ENCODE measurements at regions not wholly inside any gene's neighbourhood (a gene's known extent, or its start where the extent isn't known, plus 50 kb on each side); places are given as distances from the start of the nearest gene placed in this dataset.
A peak's percentile ranks its signal among the peaks of the same experiment; 100 is the strongest.
"Not testable (repeated sequence)": the region's sequence is repeated elsewhere in the genome, so short reads cannot be mapped to it uniquely, and the experiment has no call there.

GRCh38 chr12:88884600-88884999 is 304.3 kb upstream of the KITLG start:
- no peak for ATAC-seq
- Mint-ChIP-seq H3K4me3 (no peak overlapping the region), H3K9me3 (peaks cover 5% of the 10 kb centered on the region), H3K4me1 (no peaks in the 10 kb centered on the region), H3K36me3 (no peaks in the 10 kb centered on the region), H3K27ac (no peak overlapping the region)
- DNase-seq (ENCODE audit: low spot score in 2 of 2), result no peak

- DNase-seq (ENCODE audit: low spot score in 2 of 2), result no peak
- Mint-ChIP-seq H3K36me3 (no peaks in the 10 kb centered on the region), H3K27ac (no peak overlapping the region), H3K4me1 (no peaks in the 10 kb centered on the region), H3K9me3 (peaks cover 5% of the 10 kb centered on the region), H3K4me3 (no peak overlapping the region)
- no peak for ATAC-seq
Measured at GRCh38 chr12:88882662-88883061, 302.4 kb upstream of the KITLG start.

GRCh38 chr12:88880051-88880450 is 299.8 kb upstream of the KITLG start:
- Mint-ChIP-seq H3K36me3 (no peaks in the 10 kb centered on the region), H3K4me3 (no peak overlapping the region), H3K27ac (no peak overlapping the region), H3K9me3 (peaks cover 5% of the 10 kb centered on the region), H3K4me1 (no peaks in the 10 kb centered on the region)
- DNase-seq (ENCODE audit: low spot score in 2 of 2), result no peak
- no peak for ATAC-seq

GRCh38 chr12:88878295-88878694 is 298.0 kb upstream of the KITLG start:
- ATAC-seq (no peak), DNase-seq (ENCODE audit: low spot score in 2 of 2) (no peak)
- Mint-ChIP-seq H3K4me1 (no peaks in the 10 kb centered on the region), H3K9me3 (peaks cover 5% of the 10 kb centered on the region), H3K27ac (no peak overlapping the region), H3K4me3 (no peak overlapping the region), H3K36me3 (no peaks in the 10 kb centered on the region)

- no peak overlapping the region for H3K27ac Mint-ChIP-seq
- no peak for ATAC-seq
- no peak for DNase-seq (ENCODE audit: low spot score in 2 of 2)
- no peak overlapping the region for H3K4me3 Mint-ChIP-seq
- peaks cover 2% of the 10 kb centered on the region for H3K9me3 Mint-ChIP-seq
- H3K36me3 Mint-ChIP-seq, result no peaks in the 10 kb centered on the region
- H3K4me1 Mint-ChIP-seq, result no peaks in the 10 kb centered on the region
Measured at GRCh38 chr12:88876857-88877256, 296.6 kb upstream of the KITLG start.

- no peaks in the 10 kb centered on the region for H3K4me1 Mint-ChIP-seq
- H3K9me3 Mint-ChIP-seq, result peaks cover 2% of the 10 kb centered on the region
- H3K27ac Mint-ChIP-seq, result no peak overlapping the region
- no peaks in the 10 kb centered on the region for H3K36me3 Mint-ChIP-seq
- H3K4me3 Mint-ChIP-seq, result no peak overlapping the region
- ATAC-seq, result no peak
- DNase-seq (ENCODE audit: low spot score in 2 of 2), result no peak
Measured at GRCh38 chr12:88870000-88870737, 289.9 kb upstream of the KITLG start.

- Mint-ChIP-seq H3K27ac (no peak overlapping the region), H3K4me1 (no peaks in the 10 kb centered on the region), H3K36me3 (no peaks in the 10 kb centered on the region), H3K9me3 (peaks cover 2% of the 10 kb centered on the region), H3K4me3 (no peak overlapping the region)
- no peak for DNase-seq (ENCODE audit: low spot score in 2 of 2)
- ATAC-seq, result no peak
Measured at GRCh38 chr12:88868050-88868449, 287.8 kb upstream of the KITLG start.

- DNase-seq (ENCODE audit: low spot score in 2 of 2) (no peak), ATAC-seq (no peak)
- Mint-ChIP-seq H3K4me1 (no peaks in the 10 kb centered on the region), H3K27ac (no peak overlapping the region), H3K36me3 (no peaks in the 10 kb centered on the region), H3K9me3 (peaks cover 2% of the 10 kb centered on the region), H3K4me3 (no peak overlapping the region)
Measured at GRCh38 chr12:88867510-88867909, 287.2 kb upstream of the KITLG start.

- Mint-ChIP-seq H3K4me1 (no peaks in the 10 kb centered on the region), H3K27ac (no peak overlapping the region), H3K9me3 (peaks cover 2% of the 10 kb centered on the region), H3K36me3 (no peaks in the 10 kb centered on the region), H3K4me3 (no peak overlapping the region)
- DNase-seq (ENCODE audit: low spot score in 2 of 2) (no peak), ATAC-seq (no peak)
Measured at GRCh38 chr12:88866881-88867280, 286.6 kb upstream of the KITLG start.

- ATAC-seq (no peak), DNase-seq (ENCODE audit: low spot score in 2 of 2) (no peak)
- no peaks in the 10 kb centered on the region for H3K36me3 Mint-ChIP-seq
- no peak overlapping the region for H3K4me3 Mint-ChIP-seq
- H3K4me1 Mint-ChIP-seq, result no peaks in the 10 kb centered on the region
- H3K27ac Mint-ChIP-seq, result no peak overlapping the region
- H3K9me3 Mint-ChIP-seq, result peaks cover 2% of the 10 kb centered on the region
Measured at GRCh38 chr12:88865537-88865936, 285.3 kb upstream of the KITLG start.

- ATAC-seq (no peak), DNase-seq (ENCODE audit: low spot score in 2 of 2) (no peak)
- H3K27ac Mint-ChIP-seq, result no peak overlapping the region
- H3K4me3 Mint-ChIP-seq, result no peak overlapping the region
- no peaks in the 10 kb centered on the region for H3K9me3 Mint-ChIP-seq
- no peaks in the 10 kb centered on the region for H3K4me1 Mint-ChIP-seq
- no peaks in the 10 kb centered on the region for H3K36me3 Mint-ChIP-seq
Measured at GRCh38 chr12:88860851-88861250, 280.6 kb upstream of the KITLG start.

GRCh38 chr12:88856201-88856600 is 275.9 kb upstream of the KITLG start:
- no peak for ATAC-seq
- DNase-seq (ENCODE audit: low spot score in 2 of 2), result no peak

GRCh38 chr12:88855301-88855700 is 275.0 kb upstream of the KITLG start:
- Mint-ChIP-seq H3K27ac (no peak overlapping the region), H3K4me1 (no peaks in the 10 kb centered on the region), H3K9me3 (peaks cover 4% of the 10 kb centered on the region), H3K4me3 (no peak overlapping the region), H3K36me3 (no peaks in the 10 kb centered on the region)
- ATAC-seq (no peak), DNase-seq (ENCODE audit: low spot score in 2 of 2) (no peak)

More at GRCh38 chr12:88856201-88856600, 275.9 kb upstream of the KITLG start:
- no peak overlapping the region for H3K27ac Mint-ChIP-seq
- peaks cover 4% of the 10 kb centered on the region for H3K9me3 Mint-ChIP-seq
- H3K4me1 Mint-ChIP-seq, result no peaks in the 10 kb centered on the region
- no peaks in the 10 kb centered on the region for H3K36me3 Mint-ChIP-seq
- no peak overlapping the region for H3K4me3 Mint-ChIP-seq

GRCh38 chr12:88854260-88854659 is 274.0 kb upstream of the KITLG start:
- DNase-seq (ENCODE audit: low spot score in 2 of 2) (no peak), ATAC-seq (no peak)
- no peaks in the 10 kb centered on the region for H3K4me1 Mint-ChIP-seq
- H3K36me3 Mint-ChIP-seq, result no peaks in the 10 kb centered on the region
- H3K27ac Mint-ChIP-seq, result no peak overlapping the region
- no peak overlapping the region for H3K4me3 Mint-ChIP-seq
- H3K9me3 Mint-ChIP-seq, result peaks cover 4% of the 10 kb centered on the region

- not testable (repeated sequence) for DNase-seq (ENCODE audit: low spot score in 2 of 2); H3K4me3 Mint-ChIP-seq; H3K27ac Mint-ChIP-seq; H3K4me1 Mint-ChIP-seq; ATAC-seq; H3K36me3 Mint-ChIP-seq; H3K9me3 Mint-ChIP-seq
Measured at GRCh38 chr12:88847246-88847645, 267.0 kb upstream of the KITLG start.

- Mint-ChIP-seq H3K9me3 (peaks cover 11% of the 10 kb centered on the region), H3K27ac (no peak overlapping the region), H3K4me3 (no peak overlapping the region), H3K4me1 (no peaks in the 10 kb centered on the region), H3K36me3 (no peaks in the 10 kb centered on the region)
- DNase-seq (ENCODE audit: low spot score in 2 of 2) (no peak), ATAC-seq (peak; percentile 26)
Measured at GRCh38 chr12:88844426-88844825, 264.2 kb upstream of the KITLG start.

- H3K4me1 Mint-ChIP-seq, result no peaks in the 10 kb centered on the region
- no peak for ATAC-seq
Measured at GRCh38 chr12:88842314-88842713, 262.0 kb upstream of the KITLG start.

More at GRCh38 chr12:88842314-88842713, 262.0 kb upstream of the KITLG start:
- no peak for DNase-seq (ENCODE audit: low spot score in 2 of 2)
- Mint-ChIP-seq H3K9me3 (peaks cover 16% of the 10 kb centered on the region), H3K4me3 (no peak overlapping the region), H3K36me3 (no peaks in the 10 kb centered on the region), H3K27ac (no peak overlapping the region)
